ENCODE measurements at regions not wholly inside any gene's neighbourhood (a gene's known extent, or its start where the extent isn't known, plus 50 kb on each side); places are given as distances from the start of the nearest gene placed in this dataset.
"Not testable (repeated sequence)": the region's sequence is repeated elsewhere in the genome, so short reads cannot be mapped to it uniquely, and the experiment has no call there.

- not testable (repeated sequence) for H3K27me3 ChIP-seq (ENCODE audit: control insufficient read depth in 3 of 3, insufficient read depth in 3 of 3, low read length in 3 of 3); H3K4me1 ChIP-seq (ENCODE audit: control insufficient read depth in 3 of 3, insufficient read depth in 3 of 3, low read length in 3 of 3); H3K9me3 ChIP-seq (ENCODE audit: control insufficient read depth in 3 of 3, low read length in 3 of 3); H3K27ac ChIP-seq (ENCODE audit: low read depth, low read length); H3K9ac ChIP-seq (ENCODE audit: low read depth in 1 of 3, low read length in 3 of 3); H3K36me3 ChIP-seq (ENCODE audit: control insufficient read depth in 3 of 3, insufficient read depth in 3 of 3, low read length in 3 of 3); H3K4me3 ChIP-seq (ENCODE audit: low read length in 3 of 3)
These were observed 1021.8 kb upstream of the SPRY2 start for GRCh38 chr13:81362711-81363110.

GRCh38 chr13:81350056-81350455 lies 1009.1 kb upstream of the SPRY2 start:
- Histone ChIP-seq H3K27ac (ENCODE audit: low read depth, low read length) (no peak overlapping the region), H3K36me3 (ENCODE audit: control insufficient read depth in 3 of 3, insufficient read depth in 3 of 3, low read length in 3 of 3) (no peaks in the 10 kb centered on the region), H3K4me1 (ENCODE audit: control insufficient read depth in 3 of 3, insufficient read depth in 3 of 3, low read length in 3 of 3) (no peaks in the 10 kb centered on the region), H3K9me3 (ENCODE audit: control insufficient read depth in 3 of 3, low read length in 3 of 3) (no peaks in the 10 kb centered on the region), H3K27me3 (ENCODE audit: control insufficient read depth in 3 of 3, insufficient read depth in 3 of 3, low read length in 3 of 3) (no peaks in the 10 kb centered on the region), H3K9ac (ENCODE audit: low read depth in 1 of 3, low read length in 3 of 3) (no peak overlapping the region), H3K4me3 (ENCODE audit: low read length in 3 of 3) (no peak overlapping the region)

GRCh38 chr13:81340118-81341069 lies 999.5 kb upstream of the SPRY2 start:
- H3K4me3 ChIP-seq (ENCODE audit: low read length in 3 of 3); H3K4me1 ChIP-seq (ENCODE audit: control insufficient read depth in 3 of 3, insufficient read depth in 3 of 3, low read length in 3 of 3); H3K9me3 ChIP-seq (ENCODE audit: control insufficient read depth in 3 of 3, low read length in 3 of 3); H3K9ac ChIP-seq (ENCODE audit: low read depth in 1 of 3, low read length in 3 of 3); H3K36me3 ChIP-seq (ENCODE audit: control insufficient read depth in 3 of 3, insufficient read depth in 3 of 3, low read length in 3 of 3); H3K27ac ChIP-seq (ENCODE audit: low read depth, low read length); H3K27me3 ChIP-seq (ENCODE audit: control insufficient read depth in 3 of 3, insufficient read depth in 3 of 3, low read length in 3 of 3): not testable (repeated sequence)

- not testable (repeated sequence) for H3K4me1 ChIP-seq (ENCODE audit: control insufficient read depth in 3 of 3, insufficient read depth in 3 of 3, low read length in 3 of 3); H3K9ac ChIP-seq (ENCODE audit: low read depth in 1 of 3, low read length in 3 of 3); H3K36me3 ChIP-seq (ENCODE audit: control insufficient read depth in 3 of 3, insufficient read depth in 3 of 3, low read length in 3 of 3)
These were observed 998.7 kb upstream of the SPRY2 start for GRCh38 chr13:81339666-81340065.

GRCh38 chr13:81334481-81334880 lies 993.6 kb upstream of the SPRY2 start:
- H3K9ac ChIP-seq (ENCODE audit: low read depth in 1 of 3, low read length in 3 of 3): no peak overlapping the region
- H3K27ac ChIP-seq (ENCODE audit: low read depth, low read length): no peak overlapping the region
- no peaks in the 10 kb centered on the region for H3K27me3 ChIP-seq (ENCODE audit: control insufficient read depth in 3 of 3, insufficient read depth in 3 of 3, low read length in 3 of 3)
- no peaks in the 10 kb centered on the region for H3K36me3 ChIP-seq (ENCODE audit: control insufficient read depth in 3 of 3, insufficient read depth in 3 of 3, low read length in 3 of 3)
- H3K4me3 ChIP-seq (ENCODE audit: low read length in 3 of 3): no peak overlapping the region
- H3K9me3 ChIP-seq (ENCODE audit: control insufficient read depth in 3 of 3, low read length in 3 of 3): no peaks in the 10 kb centered on the region
- no peaks in the 10 kb centered on the region for H3K4me1 ChIP-seq (ENCODE audit: control insufficient read depth in 3 of 3, insufficient read depth in 3 of 3, low read length in 3 of 3)

More at GRCh38 chr13:81339666-81340065, 998.7 kb upstream of the SPRY2 start:
- not testable (repeated sequence) for H3K27me3 ChIP-seq (ENCODE audit: control insufficient read depth in 3 of 3, insufficient read depth in 3 of 3, low read length in 3 of 3); H3K27ac ChIP-seq (ENCODE audit: low read depth, low read length); H3K4me3 ChIP-seq (ENCODE audit: low read length in 3 of 3); H3K9me3 ChIP-seq (ENCODE audit: control insufficient read depth in 3 of 3, low read length in 3 of 3)

- H3K4me3 ChIP-seq (ENCODE audit: low read length in 3 of 3): no peak overlapping the region
- H3K36me3 ChIP-seq (ENCODE audit: control insufficient read depth in 3 of 3, insufficient read depth in 3 of 3, low read length in 3 of 3): no peaks in the 10 kb centered on the region
- no peaks in the 10 kb centered on the region for H3K27me3 ChIP-seq (ENCODE audit: control insufficient read depth in 3 of 3, insufficient read depth in 3 of 3, low read length in 3 of 3)
- no peaks in the 10 kb centered on the region for H3K4me1 ChIP-seq (ENCODE audit: control insufficient read depth in 3 of 3, insufficient read depth in 3 of 3, low read length in 3 of 3)
- H3K9ac ChIP-seq (ENCODE audit: low read depth in 1 of 3, low read length in 3 of 3): no peak overlapping the region
- H3K9me3 ChIP-seq (ENCODE audit: control insufficient read depth in 3 of 3, low read length in 3 of 3): no peaks in the 10 kb centered on the region
- H3K27ac ChIP-seq (ENCODE audit: low read depth, low read length): no peak overlapping the region
These were observed 986.0 kb upstream of the SPRY2 start for GRCh38 chr13:81326913-81327312.

GRCh38 chr13:81320516-81320915 lies 979.6 kb upstream of the SPRY2 start:
- no peaks in the 10 kb centered on the region for H3K4me1 ChIP-seq (ENCODE audit: control insufficient read depth in 3 of 3, insufficient read depth in 3 of 3, low read length in 3 of 3)
- H3K27me3 ChIP-seq (ENCODE audit: control insufficient read depth in 3 of 3, insufficient read depth in 3 of 3, low read length in 3 of 3): no peaks in the 10 kb centered on the region
- no peaks in the 10 kb centered on the region for H3K36me3 ChIP-seq (ENCODE audit: control insufficient read depth in 3 of 3, insufficient read depth in 3 of 3, low read length in 3 of 3)
- no peak overlapping the region for H3K27ac ChIP-seq (ENCODE audit: low read depth, low read length)
- no peak overlapping the region for H3K9ac ChIP-seq (ENCODE audit: low read depth in 1 of 3, low read length in 3 of 3)
- no peak overlapping the region for H3K4me3 ChIP-seq (ENCODE audit: low read length in 3 of 3)
- H3K9me3 ChIP-seq (ENCODE audit: control insufficient read depth in 3 of 3, low read length in 3 of 3): no peaks in the 10 kb centered on the region

GRCh38 chr13:81319351-81319750 lies 978.4 kb upstream of the SPRY2 start:
- Histone ChIP-seq H3K9me3 (ENCODE audit: control insufficient read depth in 3 of 3, low read length in 3 of 3) (no peaks in the 10 kb centered on the region), H3K4me1 (ENCODE audit: control insufficient read depth in 3 of 3, insufficient read depth in 3 of 3, low read length in 3 of 3) (no peaks in the 10 kb centered on the region), H3K4me3 (ENCODE audit: low read length in 3 of 3) (no peak overlapping the region), H3K27ac (ENCODE audit: low read depth, low read length) (no peak overlapping the region), H3K36me3 (ENCODE audit: control insufficient read depth in 3 of 3, insufficient read depth in 3 of 3, low read length in 3 of 3) (no peaks in the 10 kb centered on the region), H3K9ac (ENCODE audit: low read depth in 1 of 3, low read length in 3 of 3) (no peak overlapping the region), H3K27me3 (ENCODE audit: control insufficient read depth in 3 of 3, insufficient read depth in 3 of 3, low read length in 3 of 3) (no peaks in the 10 kb centered on the region)

- H3K9me3 ChIP-seq (ENCODE audit: control insufficient read depth in 3 of 3, low read length in 3 of 3): no peaks in the 10 kb centered on the region
- H3K4me1 ChIP-seq (ENCODE audit: control insufficient read depth in 3 of 3, insufficient read depth in 3 of 3, low read length in 3 of 3): no peaks in the 10 kb centered on the region
- H3K36me3 ChIP-seq (ENCODE audit: control insufficient read depth in 3 of 3, insufficient read depth in 3 of 3, low read length in 3 of 3): no peaks in the 10 kb centered on the region
- no peak overlapping the region for H3K4me3 ChIP-seq (ENCODE audit: low read length in 3 of 3)
- H3K27me3 ChIP-seq (ENCODE audit: control insufficient read depth in 3 of 3, insufficient read depth in 3 of 3, low read length in 3 of 3): no peaks in the 10 kb centered on the region
- H3K27ac ChIP-seq (ENCODE audit: low read depth, low read length): no peak overlapping the region
- H3K9ac ChIP-seq (ENCODE audit: low read depth in 1 of 3, low read length in 3 of 3): no peak overlapping the region
These were observed 977.5 kb upstream of the SPRY2 start for GRCh38 chr13:81318231-81319019.

GRCh38 chr13:81314461-81314860 lies 973.5 kb upstream of the SPRY2 start:
- Histone ChIP-seq H3K9me3 (ENCODE audit: control insufficient read depth in 3 of 3, low read length in 3 of 3) (no peaks in the 10 kb centered on the region), H3K36me3 (ENCODE audit: control insufficient read depth in 3 of 3, insufficient read depth in 3 of 3, low read length in 3 of 3) (no peaks in the 10 kb centered on the region), H3K4me1 (ENCODE audit: control insufficient read depth in 3 of 3, insufficient read depth in 3 of 3, low read length in 3 of 3) (no peaks in the 10 kb centered on the region), H3K9ac (ENCODE audit: low read depth in 1 of 3, low read length in 3 of 3) (no peak overlapping the region), H3K4me3 (ENCODE audit: low read length in 3 of 3) (no peak overlapping the region), H3K27ac (ENCODE audit: low read depth, low read length) (no peak overlapping the region), H3K27me3 (ENCODE audit: control insufficient read depth in 3 of 3, insufficient read depth in 3 of 3, low read length in 3 of 3) (no peaks in the 10 kb centered on the region)
